Tibial nerve (tissue), 4 donors: ENCODE measurements at regions not wholly inside any gene's neighbourhood (a gene's known extent, or its start where the extent isn't known, plus 50 kb on each side); places are given as distances from the start of the nearest gene placed in this dataset.
"Not testable (repeated sequence)": the region's sequence is repeated elsewhere in the genome, so short reads cannot be mapped to it uniquely, and the experiment has no call there.

Experiments
- DNase-seq, 2 donors: peaks; one replicate each; pipeline ENCODE4 v3.0.0-alpha.2; 2019; ENCODE audit warnings: low spot score in 2 of 2
- H3K27ac ChIP-seq, 4 donors: fragments of 200-600 bp; sonication (generic) in 3 of 4; one replicate each; pipeline ENCODE4 v1.5.1; 2017 to 2019; ENCODE audit warnings: mild to moderate bottlenecking in 1 of 4
- H3K27me3 ChIP-seq, 2 donors: fragments of 200-600 bp; sonication (generic) in 1 of 2; one replicate each; pipeline versions ENCODE4 v1.5.1 to v1.6.0; 2017 to 2019
- H3K36me3 ChIP-seq, 3 donors: fragments of 200-600 bp; sonication (generic); one replicate each; pipeline ENCODE4 v1.5.1; 2018 to 2019
- H3K4me1 ChIP-seq, 4 donors: fragments of 200-600 bp; sonication (generic) in 3 of 4; one replicate each; pipeline ENCODE4 v1.5.1; 2017 to 2019
- H3K4me3 ChIP-seq, 4 donors: fragments of 200-600 bp; sonication (generic) in 3 of 4; one replicate each; pipeline ENCODE4 v1.5.1; 2017 to 2019; ENCODE audit warnings: mild to moderate bottlenecking in 1 of 4, moderate library complexity in 1 of 4
- H3K9me3 ChIP-seq, 4 donors: fragments of 200-600 bp; sonication (generic) in 3 of 4; one replicate each; pipeline ENCODE4 v1.5.1; 2017 to 2019
- EP300 ChIP-seq, 2 donors: sonication (generic); formaldehyde crosslinking; IDR thresholded peaks; one replicate each; pipeline ENCODE4 v1.6.1; 2017; ENCODE audit warnings: antibody characterized with exemption in 2 of 2, mild to moderate bottlenecking in 1 of 2
- POLR2A ChIP-seq, 2 donors: fragments of 450-650 bp; IDR thresholded peaks; one replicate each; pipeline ENCODE4 v1.6.1; 2017; ENCODE audit warnings: antibody characterized with exemption in 2 of 2, mild to moderate bottlenecking in 2 of 2, moderate library complexity in 2 of 2
- WGBS, 2 donors: methylation state at CpG; one replicate each; pipeline ENCODE4 v1.1.5; 2018; 5-methylcytosine and 5-hydroxymethylcytosine counted together
- TF ChIP-seq, protein P1 (sequence below), 5 experiments: fragments of 200-600 bp in 3 of 5; fragments of 450-650 bp in 2 of 5; sonication (generic) in 3 of 5; IDR thresholded peaks; one replicate each; pipeline ENCODE4 v1.5.1; 2016 to 2019; ENCODE audit warnings: antibody characterized with exemption in 5 of 5, mild to moderate bottlenecking in 3 of 5, moderate library complexity in 2 of 5

- no peak overlapping the region for H3K4me3 ChIP-seq
- 93 to 96% methylated on average over 2 of the region's 2 CpGs for WGBS, 2 donors
- H3K27ac ChIP-seq = no peak overlapping the region
- no peaks in the 10 kb centered on the region for H3K4me1 ChIP-seq
- peaks cover 0 to 4% (median 0%) of the 10 kb centered on the region in 4 donors for H3K9me3 ChIP-seq
- no peaks in the 10 kb centered on the region for H3K36me3 ChIP-seq
- DNase-seq = no peak
- TF ChIP-seq, protein P1, sequence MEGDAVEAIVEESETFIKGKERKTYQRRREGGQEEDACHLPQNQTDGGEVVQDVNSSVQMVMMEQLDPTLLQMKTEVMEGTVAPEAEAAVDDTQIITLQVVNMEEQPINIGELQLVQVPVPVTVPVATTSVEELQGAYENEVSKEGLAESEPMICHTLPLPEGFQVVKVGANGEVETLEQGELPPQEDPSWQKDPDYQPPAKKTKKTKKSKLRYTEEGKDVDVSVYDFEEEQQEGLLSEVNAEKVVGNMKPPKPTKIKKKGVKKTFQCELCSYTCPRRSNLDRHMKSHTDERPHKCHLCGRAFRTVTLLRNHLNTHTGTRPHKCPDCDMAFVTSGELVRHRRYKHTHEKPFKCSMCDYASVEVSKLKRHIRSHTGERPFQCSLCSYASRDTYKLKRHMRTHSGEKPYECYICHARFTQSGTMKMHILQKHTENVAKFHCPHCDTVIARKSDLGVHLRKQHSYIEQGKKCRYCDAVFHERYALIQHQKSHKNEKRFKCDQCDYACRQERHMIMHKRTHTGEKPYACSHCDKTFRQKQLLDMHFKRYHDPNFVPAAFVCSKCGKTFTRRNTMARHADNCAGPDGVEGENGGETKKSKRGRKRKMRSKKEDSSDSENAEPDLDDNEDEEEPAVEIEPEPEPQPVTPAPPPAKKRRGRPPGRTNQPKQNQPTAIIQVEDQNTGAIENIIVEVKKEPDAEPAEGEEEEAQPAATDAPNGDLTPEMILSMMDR (IDR thresholded peaks at IDR 0.05) = no peak
- TF ChIP-seq POLR2A (IDR thresholded peaks at IDR 0.05) = no peak
- no peak for TF ChIP-seq EP300 (IDR thresholded peaks at IDR 0.05)
- no peaks in the 10 kb centered on the region for H3K27me3 ChIP-seq
Observed at GRCh38 chr2:193199322-193199721, 1004.6 kb upstream of the TMEFF2 start.

DNA sequence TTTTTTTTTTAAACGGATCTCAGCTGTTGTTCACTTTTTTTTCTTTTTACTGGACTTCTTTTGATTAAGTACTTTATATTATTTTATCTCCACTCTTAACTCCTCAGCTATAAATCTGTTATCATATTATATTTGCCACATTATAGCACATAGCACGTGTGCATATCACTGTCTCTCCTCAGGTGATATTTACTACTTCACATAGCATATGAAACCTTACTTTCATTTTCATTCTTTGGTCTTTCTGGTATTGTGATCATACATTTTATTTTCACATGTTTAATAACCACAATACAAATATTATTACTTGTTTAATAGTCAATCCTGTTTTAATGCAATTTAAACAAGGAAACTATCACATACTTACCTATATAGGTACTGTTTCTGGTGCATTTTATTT is 993.1 kb upstream of the TMEFF2 start:
- no peak for TF ChIP-seq EP300 (IDR thresholded peaks at IDR 0.05)
- TF ChIP-seq POLR2A (IDR thresholded peaks at IDR 0.05) = no peak
- TF ChIP-seq, protein P1 (IDR thresholded peaks at IDR 0.05) = no peak
- DNase-seq = no peak
- Histone ChIP-seq H3K27ac (no peak overlapping the region), H3K4me1 (no peaks in the 10 kb centered on the region), H3K4me3 (peak overlapping the region in 1 of 4 donors; percentile 16), H3K9me3 (no peaks in the 10 kb centered on the region), H3K27me3 (no peaks in the 10 kb centered on the region), H3K36me3 (no peaks in the 10 kb centered on the region)
- 51 to 67% methylated on average over 2 of the region's 2 CpGs for WGBS, 2 donors

DNA sequence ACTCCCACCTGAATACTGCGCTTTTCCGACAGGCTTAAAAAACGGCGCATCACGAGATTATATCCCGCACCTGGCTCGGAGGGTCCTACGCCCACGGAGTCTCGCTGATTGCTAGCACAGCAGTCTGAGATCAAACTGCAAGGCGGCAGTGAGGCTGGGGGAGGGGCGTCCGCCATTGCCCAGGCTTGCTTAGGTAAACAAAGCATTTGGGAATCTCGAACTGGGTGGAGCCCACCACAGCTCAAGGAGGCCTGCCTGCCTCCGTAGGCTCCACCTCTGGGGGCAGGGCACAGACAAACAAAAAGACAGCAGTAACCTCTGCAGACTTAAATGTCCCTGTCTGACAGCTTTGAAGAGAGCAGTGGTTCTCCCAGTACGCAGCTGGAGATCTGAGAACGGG is 976.2 kb upstream of the TMEFF2 start:
- H3K36me3 ChIP-seq = not testable (repeated sequence)
- WGBS, 2 donors = 93% methylated on average over 9 to 12 of the region's 17 CpGs

GRCh38 chr2:193156480-193156879 is 961.7 kb upstream of the TMEFF2 start:
- H3K36me3 ChIP-seq = no peaks in the 10 kb centered on the region
- H3K4me3 ChIP-seq = no peak overlapping the region
- 74% methylated on average over 1 of the region's 1 CpG for WGBS, 2 donors
- no peaks in the 10 kb centered on the region for H3K27me3 ChIP-seq
- TF ChIP-seq EP300 (IDR thresholded peaks at IDR 0.05) (no peak), POLR2A (IDR thresholded peaks at IDR 0.05) (no peak)
- TF ChIP-seq, protein P1 (IDR thresholded peaks at IDR 0.05) = no peak
- DNase-seq = no peak
- H3K9me3 ChIP-seq = no peaks in the 10 kb centered on the region
- H3K27ac ChIP-seq = no peak overlapping the region
- no peaks in the 10 kb centered on the region for H3K4me1 ChIP-seq

More for the DNA sequence above, 976.2 kb upstream of the TMEFF2 start:
- H3K27me3 ChIP-seq, DNase-seq, H3K9me3 ChIP-seq, H3K4me1 ChIP-seq, H3K27ac ChIP-seq: not testable (repeated sequence)
- H3K4me3 ChIP-seq = peak overlapping the region in 1 of 4 donors; percentile 10

- 73 to 90% methylated on average over 5 of the region's 5 CpGs for WGBS, 2 donors
- Histone ChIP-seq H3K36me3 (no peaks in the 10 kb centered on the region), H3K4me3 (no peak overlapping the region)
Observed at GRCh38 chr2:193154076-193154475, 959.3 kb upstream of the TMEFF2 start.

More at GRCh38 chr2:193154076-193154475, 959.3 kb upstream of the TMEFF2 start:
- no peaks in the 10 kb centered on the region for H3K4me1 ChIP-seq
- no peaks in the 10 kb centered on the region for H3K9me3 ChIP-seq
- no peak for TF ChIP-seq POLR2A (IDR thresholded peaks at IDR 0.05)
- TF ChIP-seq EP300 (IDR thresholded peaks at IDR 0.05) = no peak
- TF ChIP-seq, protein P1 (IDR thresholded peaks at IDR 0.05) = no peak
- H3K27ac ChIP-seq = no peak overlapping the region
- no peak for DNase-seq
- H3K27me3 ChIP-seq = no peaks in the 10 kb centered on the region
